HG02798 (cell line): ENCODE measurements at regions not wholly inside any gene's neighbourhood (a gene's known extent, or its start where the extent isn't known, plus 50 kb on each side); places are given as distances from the start of the nearest gene placed in this dataset.
"Not testable (repeated sequence)": the region's sequence is repeated elsewhere in the genome, so short reads cannot be mapped to it uniquely, and the experiment has no call there.

ENCODE experiments used
- ATAC-seq: cut with Tn5 transposase; IDR thresholded peaks from one replicate; pipeline ENCODE4 v1.9.1; 2021; ENCODE audit warnings: mild to moderate bottlenecking; ENCODE audit not compliant: unreplicated experiment, poor library complexity

DNA sequence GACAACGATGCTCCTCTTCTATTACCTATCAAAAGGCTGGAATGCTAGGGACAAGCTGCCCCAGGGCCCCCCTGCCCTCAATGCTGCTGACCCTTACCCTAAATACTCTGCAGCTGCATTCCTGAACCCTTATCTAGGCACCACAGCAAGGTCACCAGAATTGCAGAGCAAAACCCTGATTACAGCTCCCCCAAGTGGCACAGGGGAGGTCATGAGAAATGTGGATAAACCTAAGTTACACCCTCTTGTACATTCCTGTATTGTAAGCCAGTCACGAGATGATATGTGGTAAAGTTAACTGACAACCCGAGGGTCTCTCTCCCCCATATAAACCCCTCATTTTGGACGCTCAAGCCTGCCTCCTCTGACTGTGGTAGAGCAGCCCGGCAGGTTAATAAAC lies 411.8 kb upstream of the STXBP6 start:
- no peak for ATAC-seq

DNA sequence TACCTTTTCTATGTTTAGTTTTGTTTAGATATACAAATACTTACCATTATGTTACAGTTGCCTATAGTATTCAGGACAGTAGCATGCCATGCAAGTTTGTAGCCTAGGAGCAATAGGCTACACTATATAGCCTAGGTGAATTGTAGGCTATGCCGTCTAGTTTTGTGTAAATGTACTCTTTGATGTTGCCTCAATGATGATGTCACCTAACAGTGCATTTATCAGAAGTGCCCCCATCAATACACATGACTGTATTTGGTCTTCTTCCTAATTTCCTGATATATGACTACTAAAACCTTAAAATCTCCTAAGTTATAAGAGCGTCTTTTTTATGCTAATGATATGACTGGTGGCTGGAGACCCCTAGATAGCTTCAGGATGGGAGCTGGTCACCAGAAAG lies 394.4 kb upstream of the STXBP6 start:
- ATAC-seq = no peak

DNA sequence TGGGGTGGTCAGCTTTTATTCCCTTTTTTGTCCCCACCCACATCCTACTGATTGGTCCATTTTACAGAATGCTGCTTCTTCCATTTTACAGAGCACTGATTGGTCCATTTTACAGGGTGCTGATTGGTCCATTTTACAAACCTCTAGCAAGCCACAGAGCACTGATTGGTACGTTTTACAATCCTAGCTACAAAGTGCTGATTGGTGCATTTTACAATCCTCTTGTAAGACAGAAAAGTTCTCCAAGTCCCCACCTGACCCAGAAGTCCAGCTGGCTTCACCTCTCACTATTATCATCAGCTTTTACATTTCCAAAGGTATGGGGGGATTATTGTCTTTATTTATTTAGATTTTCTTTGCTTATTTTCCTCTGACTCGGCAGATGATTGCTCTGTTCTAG lies 390.4 kb upstream of the STXBP6 start:
- ATAC-seq = not testable (repeated sequence)

DNA sequence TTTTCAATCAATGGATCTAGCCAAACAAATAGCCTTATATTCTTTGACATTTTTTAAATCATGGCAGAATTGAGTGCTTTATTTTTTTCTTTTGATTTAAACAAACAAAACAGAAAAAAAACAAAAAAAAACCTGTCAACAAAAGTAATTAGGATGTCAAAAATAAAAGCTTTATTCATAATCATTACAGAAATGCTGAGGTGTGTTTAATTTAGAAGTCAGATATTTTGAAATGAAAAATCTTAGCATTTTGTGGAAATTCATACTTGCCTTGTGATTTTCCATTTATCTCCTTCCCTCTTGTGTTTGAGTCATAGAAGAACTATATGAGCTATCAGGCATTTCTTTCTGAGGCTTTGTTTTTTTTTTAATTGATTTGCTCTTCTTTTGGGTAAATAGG lies 387.0 kb upstream of the STXBP6 start:
- ATAC-seq = no peak

DNA sequence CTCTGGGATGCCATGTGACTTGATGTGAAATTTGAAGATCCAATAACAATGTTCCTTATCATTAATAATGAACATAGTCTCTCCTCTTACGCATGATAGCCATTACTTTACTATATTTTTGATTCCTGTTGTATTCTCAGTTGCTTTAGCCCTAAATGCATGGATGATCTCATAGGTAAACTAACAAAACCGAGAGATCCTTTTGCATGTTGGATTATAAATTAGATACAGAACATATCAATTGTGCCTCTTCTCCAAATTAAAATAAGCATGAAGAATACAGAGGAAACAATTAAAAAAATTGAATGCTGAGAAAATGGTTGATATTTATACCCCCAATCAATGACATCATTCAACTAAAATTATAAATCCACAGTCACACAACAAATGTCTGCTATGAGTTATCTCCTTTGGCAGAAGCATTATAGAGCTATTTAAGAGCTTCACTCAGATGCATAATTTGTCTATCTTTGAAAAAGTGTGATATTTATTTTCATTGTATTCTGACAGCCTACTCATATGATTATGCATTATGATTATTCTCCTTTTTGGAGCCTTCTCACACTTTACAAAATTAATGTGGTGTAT lies 386.4 kb upstream of the STXBP6 start:
- ATAC-seq = no peak

DNA sequence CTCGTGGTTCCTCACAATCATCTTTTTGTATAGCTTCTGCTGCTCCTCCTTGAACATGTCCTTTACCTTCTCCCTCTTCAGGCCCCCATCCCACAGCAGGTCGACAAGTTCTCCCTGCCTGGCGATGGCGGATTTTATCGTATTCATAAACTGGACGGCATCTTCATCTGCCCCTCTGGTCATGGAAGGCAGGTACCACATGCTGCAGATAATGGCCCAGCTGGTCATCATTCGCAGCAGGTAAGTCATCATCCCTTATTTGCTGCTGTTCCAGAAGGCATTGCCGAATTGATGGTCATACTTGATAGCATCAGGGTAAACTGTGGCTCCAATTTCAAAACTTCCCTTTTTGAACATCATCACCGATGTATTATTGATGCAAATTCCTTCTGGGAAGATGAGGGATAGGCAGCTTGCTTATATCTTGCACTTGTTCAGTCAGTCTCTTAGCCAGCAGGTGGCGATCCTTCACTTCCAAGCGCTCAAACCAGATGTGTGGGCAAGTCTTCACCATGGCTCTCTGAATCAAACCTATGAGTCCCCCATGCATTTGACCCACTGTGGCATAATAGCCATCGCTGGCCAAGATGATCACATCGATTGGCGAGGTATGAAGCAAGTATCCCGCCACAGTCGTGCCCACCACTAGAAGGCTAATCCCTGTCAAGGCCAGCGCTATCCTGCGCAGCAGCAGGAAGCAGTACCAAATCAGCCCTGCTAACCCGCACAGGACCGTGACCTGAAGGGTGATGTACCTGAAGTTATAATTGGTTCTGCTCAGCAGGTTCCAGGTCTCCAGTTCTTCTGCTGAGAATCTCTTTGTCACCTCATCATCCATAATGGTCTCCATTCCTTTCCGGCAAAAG lies 381.5 kb upstream of the STXBP6 start:
- ATAC-seq = no peak

DNA sequence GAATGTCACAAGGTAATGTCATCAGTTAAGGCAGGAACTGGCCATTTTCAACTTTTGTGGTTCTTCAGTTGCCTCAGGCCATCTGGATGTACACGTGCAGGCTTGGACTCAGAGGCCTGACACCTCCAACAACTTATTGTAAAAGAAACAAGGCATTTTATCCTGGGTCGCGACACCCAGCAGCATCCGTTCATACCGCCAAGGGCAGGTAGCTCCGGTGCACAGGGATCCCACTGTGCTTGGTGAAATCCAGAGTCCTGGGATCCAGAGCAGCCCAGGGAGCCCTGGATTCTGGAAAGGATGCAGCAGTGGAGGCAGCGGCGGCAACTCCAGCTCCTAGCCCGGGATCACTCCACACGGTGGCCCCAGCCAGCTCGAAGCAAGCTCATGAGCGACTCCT lies 380.9 kb upstream of the STXBP6 start:
- ATAC-seq = no peak

DNA sequence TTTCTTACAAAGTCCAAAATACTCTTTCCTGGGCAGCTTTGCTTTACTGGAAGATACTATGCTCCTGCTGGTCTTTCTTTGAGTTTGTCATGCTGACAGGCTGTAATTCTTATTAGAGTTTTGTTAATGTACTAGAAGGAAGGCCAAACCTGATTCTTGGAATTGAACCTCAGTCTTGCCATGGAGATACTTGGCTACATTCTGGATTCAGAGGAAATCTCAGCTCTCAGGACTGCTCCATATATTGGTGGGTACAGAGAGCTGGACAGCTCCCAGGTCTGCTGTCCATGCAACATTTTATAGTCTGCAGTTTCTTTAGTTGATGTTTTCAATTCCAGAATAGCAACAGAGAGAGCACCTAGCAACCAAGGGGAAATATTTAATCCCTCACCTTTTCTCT lies 363.1 kb upstream of the STXBP6 start:
- no peak for ATAC-seq

DNA sequence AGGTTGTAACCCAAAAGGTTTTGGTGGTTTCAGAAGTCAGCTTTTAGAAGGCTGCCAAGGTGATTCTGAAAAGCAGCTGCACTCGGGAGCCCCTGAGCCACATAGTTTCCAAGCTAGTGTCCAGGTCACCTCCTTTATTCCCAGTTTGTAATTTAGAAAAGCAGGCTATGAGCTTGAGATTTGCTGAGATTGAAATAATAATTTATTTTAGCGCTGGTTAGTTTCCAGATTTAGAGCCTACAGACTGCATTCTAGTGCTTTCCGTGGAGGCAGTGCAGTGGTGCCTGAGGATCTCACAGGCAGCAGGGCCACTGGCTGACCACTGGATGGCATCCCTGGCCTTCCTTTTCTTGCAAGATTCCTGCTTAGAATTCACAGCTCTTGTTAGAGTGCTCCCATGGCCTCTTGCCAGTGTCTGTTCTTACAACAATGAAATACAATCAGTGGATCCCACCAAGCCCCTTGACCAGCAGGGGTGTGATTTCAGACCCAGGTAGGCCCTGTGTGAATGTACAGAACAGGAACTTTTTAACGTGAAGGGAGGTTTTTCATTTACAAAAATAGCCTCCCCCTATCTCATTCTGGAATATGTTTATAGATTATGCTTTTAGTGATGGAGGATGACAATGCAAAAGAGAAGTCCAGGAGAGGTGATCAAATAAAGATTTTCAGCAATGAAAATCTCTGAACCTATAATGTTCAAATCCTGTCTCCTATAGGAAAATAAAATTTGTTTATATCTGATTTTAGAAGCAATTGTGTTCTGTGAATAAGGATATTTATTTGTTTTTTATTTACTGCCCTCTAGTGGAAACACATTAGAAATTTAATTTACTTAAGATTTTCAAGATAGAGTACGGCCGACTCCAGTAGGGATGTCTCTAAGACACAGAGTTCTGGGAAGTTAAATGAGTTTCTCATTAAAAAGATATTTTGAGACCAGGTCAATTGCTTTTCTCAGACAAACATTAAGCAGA lies 362.1 kb upstream of the STXBP6 start:
- no peak for ATAC-seq

DNA sequence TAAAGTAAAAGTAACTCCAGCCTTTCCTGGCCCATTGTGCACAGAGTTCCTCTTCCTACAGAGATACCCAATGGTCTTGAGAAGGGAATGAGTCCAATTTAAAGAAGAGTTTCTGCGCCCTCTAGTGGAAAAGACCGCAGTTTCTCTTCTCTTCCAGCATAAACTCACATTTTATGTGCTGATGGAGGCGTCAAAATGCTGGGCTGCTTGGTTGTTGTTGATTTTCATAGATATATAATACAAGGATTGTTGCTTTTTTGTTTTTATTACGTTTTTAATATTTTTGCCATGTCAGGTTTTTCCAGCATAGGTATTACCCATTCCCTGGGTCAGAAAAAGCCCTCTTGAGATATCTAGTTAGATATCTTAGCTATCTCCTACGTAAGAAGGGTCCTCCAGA lies 356.9 kb upstream of the STXBP6 start:
- no peak for ATAC-seq

DNA sequence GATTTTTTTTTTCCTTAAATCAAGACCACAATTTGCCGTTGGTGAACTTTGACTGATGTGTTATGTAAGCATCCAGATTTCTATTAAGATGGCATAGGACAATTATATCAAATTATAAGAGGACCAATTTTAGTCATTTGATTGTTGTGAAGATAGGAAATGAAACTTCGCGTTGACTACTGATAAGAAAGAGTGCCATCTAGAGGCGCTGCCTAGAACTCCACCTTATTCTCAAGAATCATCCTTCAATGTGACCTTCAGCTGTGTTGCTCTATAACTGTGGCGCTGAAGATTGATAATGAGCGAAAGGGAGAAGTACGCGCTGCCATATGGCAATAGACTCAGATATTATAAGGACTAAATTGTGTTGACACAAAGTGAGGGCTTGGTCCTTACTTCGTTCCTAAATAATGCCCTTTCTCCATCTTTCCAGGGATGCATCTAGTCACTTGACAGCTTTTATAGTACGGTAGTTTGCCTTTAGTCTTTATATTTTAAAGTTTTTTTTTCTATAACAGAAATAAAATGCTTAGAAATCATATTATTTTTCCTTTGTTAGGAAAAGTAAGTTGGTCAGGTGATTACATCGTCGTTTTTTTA lies 350.8 kb upstream of the STXBP6 start:
- peak; percentile 76 for ATAC-seq

DNA sequence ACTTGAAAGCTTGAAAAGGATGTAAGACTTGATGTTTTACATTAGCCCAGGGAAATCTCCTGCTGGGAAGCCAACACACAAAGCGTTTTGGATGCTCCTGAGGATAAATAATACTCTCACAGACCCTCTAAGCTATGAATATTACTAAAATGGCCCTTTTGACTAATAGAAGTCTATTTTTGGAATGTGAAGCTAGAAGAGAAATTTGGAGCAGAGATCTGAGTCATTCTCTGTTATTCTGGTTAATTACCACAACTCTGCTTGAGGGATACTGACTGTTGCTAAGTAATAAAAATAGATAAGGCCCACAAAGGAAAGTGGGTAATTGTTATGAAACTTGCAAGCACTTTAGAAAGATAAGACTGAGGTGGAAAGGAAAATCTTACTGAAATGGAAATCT lies 346.2 kb upstream of the STXBP6 start:
- no peak for ATAC-seq

DNA sequence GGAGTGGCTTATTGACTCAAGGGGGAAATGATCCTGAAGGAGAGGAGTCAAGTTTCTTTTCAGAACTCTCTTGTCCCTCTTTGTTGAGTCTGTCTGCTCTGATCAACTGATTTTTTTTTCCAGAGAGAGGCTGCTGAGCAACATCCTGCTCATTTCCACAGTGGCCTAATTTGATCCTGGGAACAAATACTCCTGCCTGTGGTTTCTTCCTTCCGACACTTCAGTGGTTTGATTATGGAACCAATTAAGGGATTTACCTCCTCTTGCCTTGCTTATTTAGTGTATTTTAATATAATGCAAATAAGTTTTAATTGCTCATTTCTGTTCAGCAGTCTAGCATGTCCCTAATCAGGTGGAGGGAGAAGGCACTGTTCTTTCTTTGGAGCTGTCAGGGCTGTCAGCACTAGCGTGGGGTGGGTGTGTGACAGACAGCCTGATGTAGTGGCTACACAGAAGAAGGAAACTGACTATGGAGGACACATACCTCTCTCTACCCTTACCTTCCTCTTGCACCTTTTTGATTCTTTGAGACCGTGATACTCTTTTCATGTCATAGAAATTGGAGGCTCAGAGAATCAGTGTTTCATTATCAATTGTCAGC lies 344.9 kb upstream of the STXBP6 start:
- ATAC-seq = no peak

DNA sequence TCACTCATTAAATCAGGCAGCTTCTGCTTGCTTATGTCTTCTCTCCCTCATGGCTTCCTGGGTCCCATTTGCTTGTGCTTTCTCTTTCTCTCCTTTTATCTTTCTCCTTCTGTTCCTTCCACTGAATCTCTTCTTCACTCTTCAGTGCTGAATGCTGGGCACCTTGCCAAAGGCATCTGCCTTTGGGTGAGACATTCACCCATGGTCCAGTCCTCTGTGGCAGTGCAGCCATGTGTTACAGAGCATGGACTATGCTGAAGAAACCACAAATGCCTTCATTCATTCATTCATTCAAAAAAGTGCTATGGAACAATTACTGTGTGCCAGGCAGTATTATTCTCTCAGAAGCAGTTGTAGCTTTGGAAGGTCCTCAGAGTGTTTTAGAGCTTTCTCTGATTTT lies 344.4 kb upstream of the STXBP6 start:
- ATAC-seq = no peak

DNA sequence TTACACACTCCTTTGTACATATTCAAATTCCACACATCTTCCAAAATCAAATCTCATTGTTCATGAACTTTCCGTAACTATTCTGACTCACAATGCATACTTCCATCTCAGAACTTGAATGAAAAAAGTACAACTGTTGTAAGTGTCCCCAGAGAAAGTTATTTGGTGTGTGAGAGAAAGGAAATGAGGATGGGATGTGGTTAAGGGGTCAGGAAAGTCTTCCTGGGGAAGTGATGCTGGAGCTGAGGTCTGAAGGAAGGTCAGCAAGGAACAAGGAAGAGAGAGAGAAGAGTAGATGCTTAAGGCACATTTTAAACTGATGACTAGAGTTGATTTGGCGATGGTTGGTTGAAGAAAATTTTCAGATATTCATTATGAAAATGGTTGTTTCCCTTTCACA lies 340.0 kb upstream of the STXBP6 start:
- no peak for ATAC-seq

DNA sequence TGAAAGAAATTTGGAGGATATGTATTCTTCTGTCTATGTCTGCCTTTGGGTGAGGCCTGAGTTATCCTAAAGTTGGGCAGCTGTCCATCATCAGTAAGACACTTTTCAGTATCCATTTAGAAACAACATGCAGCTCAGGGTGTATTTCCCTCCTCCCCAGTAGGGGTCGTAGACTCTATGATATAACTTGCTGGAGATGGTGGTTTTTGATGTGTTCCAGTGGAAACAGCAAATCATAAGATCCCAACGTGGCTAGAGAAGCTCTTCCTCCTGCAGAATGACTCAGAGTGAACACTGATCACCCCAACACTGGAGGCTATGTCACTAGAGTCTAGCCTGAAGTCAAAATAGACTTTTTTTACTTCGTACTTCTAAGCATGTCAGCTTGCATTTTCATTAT lies 331.6 kb upstream of the STXBP6 start:
- no peak for ATAC-seq

DNA sequence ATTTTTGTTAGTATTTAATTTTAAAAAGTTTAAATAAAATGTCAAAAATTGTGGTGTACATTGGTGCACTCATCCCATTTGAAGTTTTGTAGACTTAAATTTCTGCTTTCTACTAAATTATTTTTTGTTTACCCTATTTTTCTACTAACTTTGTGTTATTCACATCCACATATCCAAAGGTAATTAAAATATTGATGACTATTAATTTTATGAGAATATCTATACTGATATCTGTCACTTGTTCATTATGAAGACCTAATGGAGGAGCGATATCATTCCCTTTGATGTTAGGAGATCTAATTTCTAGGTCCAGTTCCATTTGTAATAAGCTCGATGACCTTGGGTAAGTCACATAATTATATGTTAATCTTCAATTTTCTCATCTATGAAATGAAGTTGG lies 325.7 kb upstream of the STXBP6 start:
- no peak for ATAC-seq

DNA sequence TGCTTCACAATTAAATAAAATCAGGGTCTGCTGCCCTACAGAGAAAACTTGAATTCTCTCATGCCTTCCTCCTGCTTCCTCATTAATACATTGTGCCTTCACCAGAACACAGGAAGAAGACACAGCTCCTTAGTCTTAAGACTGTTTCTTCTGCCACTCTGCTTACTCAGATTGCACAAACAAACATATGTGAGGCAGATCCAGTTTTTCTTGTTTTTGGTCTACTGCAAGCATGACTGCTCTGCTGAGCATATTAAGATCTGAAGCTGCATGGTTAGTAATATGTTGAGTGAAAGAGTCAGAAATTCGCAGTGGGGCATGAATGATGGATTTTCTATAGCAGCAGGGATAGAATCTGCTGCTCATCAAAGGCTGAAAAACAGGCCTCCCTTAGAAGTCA lies 321.1 kb upstream of the STXBP6 start:
- no peak for ATAC-seq

DNA sequence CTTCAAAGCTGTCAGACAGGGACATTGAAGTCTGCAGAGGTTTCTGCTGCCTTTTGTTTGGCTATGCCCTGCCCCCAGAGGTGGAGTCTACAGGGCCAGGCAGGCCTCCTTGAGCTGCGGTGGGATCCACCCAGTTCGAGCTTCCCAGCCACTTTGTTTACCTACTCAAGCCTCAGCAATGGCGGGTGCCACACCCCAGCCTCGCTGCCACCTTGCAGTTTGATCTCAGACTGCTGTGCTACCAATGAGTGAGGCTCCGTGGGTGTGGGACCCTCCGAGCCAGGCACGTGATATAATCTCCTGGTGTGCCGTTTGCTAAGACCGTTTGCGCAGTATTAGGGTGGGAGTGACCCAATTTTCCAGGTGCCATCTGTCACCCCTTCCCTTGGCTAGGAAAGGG lies 320.1 kb upstream of the STXBP6 start:
- not testable (repeated sequence) for ATAC-seq

DNA sequence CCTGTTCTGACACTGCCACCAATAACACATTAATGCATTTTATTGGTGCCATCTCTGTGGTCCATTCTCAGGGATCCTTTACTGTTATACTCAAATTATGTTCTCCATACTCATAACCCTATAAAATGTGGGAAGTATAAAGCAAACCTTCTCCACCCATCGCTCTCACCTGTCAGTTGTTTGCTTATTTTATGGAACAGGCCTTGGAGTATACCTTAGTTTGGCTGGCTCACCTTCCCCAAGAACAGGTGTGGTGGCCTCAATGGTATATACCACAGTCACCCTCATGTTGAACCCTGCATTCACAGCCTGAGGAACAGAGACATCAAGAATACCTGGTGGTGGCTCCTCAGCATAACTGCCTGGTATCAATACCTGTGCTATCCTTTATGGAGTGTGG lies 308.4 kb upstream of the STXBP6 start:
- ATAC-seq = no peak
